ENCODE measurements at regions not wholly inside any gene's neighbourhood (a gene's known extent, or its start where the extent isn't known, plus 50 kb on each side); places are given as distances from the start of the nearest gene placed in this dataset.

DNA sequence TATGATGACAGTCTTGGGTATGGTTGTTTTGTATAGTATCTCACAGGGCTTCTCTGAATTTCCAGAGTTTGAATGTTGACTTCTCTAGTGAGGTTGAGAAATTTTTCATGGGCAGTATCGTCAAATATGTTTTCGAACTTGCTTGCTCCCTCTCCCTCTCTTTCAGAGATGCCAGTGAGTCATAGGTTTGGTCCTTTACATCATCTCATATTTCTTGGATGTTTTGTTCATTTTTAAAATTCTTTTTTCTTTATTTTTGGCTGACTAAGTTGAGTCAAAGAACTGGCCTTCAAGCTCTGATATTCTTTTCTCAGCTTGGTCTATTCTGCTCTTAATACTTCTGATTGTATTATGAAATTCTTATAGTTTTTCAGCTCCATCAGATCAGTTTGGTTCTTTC is 282.3 kb upstream of the NECTIN3 start:
- DNase-seq = peak; percentile 40

DNA sequence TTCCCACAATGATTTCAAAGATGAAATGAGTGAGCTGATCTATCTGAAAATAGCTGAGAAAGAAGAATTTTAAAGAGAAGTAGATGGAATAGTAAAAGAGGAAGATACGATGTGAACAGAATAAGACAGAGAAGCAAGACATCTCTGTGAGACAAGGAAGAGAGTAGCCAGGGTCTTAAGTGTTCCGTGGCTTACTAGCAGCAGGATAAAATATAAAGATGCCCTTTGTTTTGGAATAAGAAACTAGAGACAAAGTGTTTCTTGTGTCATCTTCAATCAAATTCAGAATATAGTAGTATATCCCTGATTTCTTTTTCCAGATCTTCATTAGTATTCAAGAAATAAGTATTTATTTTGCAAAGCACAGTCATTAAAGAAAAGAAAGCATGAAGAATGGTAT is 281.0 kb upstream of the NECTIN3 start:
- no peak for DNase-seq

DNA sequence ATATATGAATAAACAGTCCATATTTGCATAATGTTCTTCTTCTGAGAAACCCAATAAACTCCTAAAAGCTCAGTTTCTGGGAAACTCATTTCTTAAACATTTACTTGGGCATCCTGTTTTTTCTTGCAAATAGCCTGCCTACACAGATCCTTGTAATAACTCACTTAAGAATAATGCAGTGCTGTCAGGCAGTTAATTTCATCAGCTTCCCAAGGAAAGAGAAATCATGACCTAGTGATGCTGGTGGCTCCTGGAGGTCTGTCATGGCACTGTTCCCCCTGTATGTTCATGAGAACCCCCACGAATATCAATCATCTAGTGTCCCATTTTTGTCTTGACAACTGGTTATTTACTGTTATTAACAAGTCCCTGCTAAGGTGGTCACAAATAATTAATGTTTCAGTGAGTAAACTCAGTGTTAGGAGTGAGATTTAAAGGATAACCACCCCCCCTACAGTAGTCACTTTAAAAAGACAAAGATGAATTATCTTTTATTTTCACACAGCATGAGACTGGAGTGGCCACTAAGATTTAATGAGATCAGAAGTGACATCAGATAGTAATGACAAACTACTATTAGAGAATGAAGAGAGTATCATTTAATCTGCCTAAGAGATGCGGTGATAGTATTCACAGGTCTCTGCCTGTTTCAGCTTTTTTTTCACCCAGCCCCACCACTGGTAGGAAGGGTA is 279.5 kb upstream of the NECTIN3 start:
- peak; percentile 24 for DNase-seq

DNA sequence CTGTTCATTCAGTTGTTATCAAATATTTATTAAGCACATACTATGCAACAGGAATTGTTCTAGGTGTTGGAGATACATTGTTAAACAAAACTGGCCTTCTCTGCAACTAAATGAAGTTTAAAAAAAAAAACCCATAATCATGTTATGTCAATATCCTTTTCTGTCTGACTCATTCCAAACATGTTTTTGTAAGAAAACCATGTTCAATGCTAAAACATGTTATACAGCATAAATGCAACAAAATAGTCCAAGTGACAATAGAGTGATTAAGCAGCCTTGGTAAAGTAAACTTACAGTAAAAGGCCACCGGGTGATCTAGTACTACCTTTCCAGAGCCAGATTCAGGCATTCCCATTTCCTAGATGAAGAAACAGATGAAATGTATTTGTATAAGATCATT is 278.0 kb upstream of the NECTIN3 start:
- DNase-seq = no peak

DNA sequence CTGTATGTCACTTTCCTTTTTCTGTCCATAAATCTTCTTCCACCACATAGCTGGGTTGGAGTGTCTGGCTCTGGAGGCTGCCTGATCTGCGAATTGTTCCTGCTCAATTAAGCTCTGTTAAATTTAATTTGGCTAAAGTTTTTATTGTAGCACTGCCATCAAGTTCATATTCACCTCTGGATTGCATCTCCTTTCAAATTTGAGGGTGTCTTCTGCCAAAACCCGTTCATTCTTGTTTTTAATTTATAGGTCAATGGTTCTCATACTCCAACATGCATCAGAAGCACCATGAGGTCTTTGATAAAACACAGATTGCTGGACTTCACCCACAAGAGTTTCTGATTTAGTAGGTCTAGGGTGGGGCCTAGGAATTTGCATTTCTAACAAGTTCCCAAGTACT is 276.5 kb upstream of the NECTIN3 start:
- DNase-seq = no peak

DNA sequence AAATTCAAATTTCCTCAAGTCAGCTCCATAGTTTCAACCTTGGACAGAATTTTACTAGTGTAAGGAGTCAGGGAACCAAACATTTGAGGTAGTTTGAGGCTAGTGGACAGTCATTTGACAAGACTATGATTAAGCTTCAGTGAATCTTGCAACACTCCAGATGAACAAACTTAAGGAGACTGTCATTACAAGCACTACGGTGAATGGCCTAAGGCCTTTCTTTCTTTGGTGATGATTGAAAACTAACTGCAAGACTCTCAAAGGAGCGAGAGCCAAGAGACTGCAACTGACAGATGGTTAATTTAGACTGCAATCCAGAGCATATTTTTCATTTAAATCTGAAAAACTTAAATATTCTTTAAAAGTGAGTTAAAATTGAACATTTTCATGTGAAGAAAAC is 272.3 kb upstream of the NECTIN3 start:
- no peak for DNase-seq

GRCh38 chr3:110804856-110805255 is 266.8 kb upstream of the NECTIN3 start:
- DNase-seq = no peak

- DNase-seq = peak; percentile 15
Observed at GRCh38 chr3:110806924-110807323, 264.7 kb upstream of the NECTIN3 start.

GRCh38 chr3:110808630-110809029 is 263.0 kb upstream of the NECTIN3 start:
- peak; percentile 47 for DNase-seq

DNA sequence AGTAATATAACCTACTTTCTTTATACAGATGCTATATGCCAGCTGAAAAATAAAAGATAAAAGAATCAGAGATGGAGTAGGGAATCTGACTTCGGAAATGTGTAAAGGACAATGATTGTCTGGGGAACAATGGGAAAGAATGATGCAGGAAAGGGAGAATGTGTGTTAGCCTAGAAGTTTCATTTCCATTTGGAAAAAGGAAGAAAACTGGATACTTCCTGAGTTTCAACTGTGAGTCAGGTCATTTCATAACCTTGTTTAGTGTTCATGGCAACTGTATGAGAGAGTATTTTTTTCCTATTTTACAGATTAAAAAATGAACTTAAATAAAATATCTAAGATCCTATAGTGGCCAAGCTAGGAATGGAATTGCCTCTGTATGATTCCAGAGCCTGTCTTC is 261.3 kb upstream of the NECTIN3 start:
- DNase-seq = peak; percentile 25

DNA sequence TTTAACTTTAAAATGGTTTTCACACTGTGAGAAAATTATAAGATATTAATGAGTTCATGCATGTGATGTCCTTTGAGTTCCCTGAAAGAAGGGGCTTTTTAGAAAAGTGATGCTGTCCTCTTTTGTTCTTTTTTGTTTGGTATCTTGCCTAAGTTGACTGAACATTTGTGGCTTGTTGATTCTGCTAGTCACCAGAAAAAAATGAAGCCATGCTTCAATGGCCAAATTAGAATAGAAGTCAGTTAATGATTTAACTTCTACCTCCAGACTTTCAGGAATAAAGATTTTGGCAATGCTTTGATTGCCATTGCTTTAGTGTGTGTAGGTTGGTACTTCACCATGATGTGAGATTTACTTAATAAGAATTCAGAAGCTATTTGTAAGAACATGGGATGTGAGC is 260.6 kb upstream of the NECTIN3 start:
- DNase-seq = peak; percentile 43

- DNase-seq = no peak
Observed at GRCh38 chr3:110813541-110813940, 258.1 kb upstream of the NECTIN3 start.

- DNase-seq = peak; percentile 95
Observed at GRCh38 chr3:110814170-110815007, 257.2 kb upstream of the NECTIN3 start.

- peak; percentile 89 for DNase-seq
Observed at GRCh38 chr3:110815008-110815583, 256.5 kb upstream of the NECTIN3 start.

DNA sequence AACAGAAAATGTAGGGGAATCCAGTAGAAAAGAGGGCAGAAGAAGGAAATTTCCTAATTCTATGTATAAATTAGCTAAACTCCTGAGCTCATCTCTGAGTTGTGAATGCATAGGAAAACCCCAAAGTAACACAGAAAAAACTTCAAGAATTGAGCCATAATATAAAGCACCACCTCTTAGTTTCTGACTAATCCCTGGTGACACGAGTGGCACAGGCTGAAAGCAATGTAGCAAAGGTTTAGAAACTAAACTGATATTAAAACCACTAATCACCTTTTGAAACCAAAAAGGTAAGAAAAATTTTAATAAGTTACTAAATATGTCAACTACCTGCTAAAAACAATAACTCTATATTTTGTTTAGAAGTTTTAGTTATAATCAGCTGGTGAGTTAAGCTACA is 255.6 kb upstream of the NECTIN3 start:
- no peak for DNase-seq

DNA sequence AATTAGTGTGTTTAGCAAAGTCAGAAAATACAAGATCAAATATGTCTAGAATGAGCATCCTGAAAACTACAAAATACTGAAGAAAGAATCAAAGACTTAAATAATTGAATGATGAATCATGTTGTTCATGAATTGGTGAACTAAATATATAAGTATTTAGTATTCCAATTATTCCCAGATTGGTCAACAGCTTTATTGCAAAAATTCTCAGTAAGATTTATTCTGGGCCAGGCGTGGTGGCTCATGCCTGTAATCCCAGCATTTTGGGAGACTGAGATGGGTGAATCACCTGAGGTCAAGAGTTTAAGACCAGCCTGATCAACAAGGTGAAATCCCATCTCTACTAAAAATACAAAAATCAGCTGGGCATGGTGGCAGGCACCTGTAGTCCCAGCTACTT is 250.0 kb upstream of the NECTIN3 start:
- DNase-seq = peak; percentile 58

DNA sequence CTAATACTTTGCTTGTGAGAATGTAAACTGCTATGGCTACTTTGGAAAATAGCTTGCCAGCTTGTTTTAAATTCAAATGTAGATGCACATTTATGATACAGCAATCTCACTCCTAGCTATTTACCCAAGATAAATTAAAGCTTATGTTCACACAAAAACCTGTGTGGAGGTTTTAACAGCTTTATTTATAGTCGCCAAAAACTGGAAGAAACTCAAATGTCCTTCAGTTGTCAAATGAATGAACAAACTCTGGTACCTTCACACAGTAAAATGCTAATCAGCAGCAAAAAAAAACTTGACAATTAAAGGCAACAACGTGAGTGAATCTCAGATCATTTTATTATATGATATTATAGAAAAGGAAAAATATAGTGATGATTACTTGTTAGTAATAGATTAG is 248.6 kb upstream of the NECTIN3 start:
- DNase-seq = no peak

GRCh38 chr3:110846971-110847370 is 224.6 kb upstream of the NECTIN3 start:
- no peak for DNase-seq

- no peak for DNase-seq
Observed at GRCh38 chr3:110849064-110849463, 222.6 kb upstream of the NECTIN3 start.

- DNase-seq = no peak
Observed at GRCh38 chr3:110851736-110852135, 219.9 kb upstream of the NECTIN3 start.

DNA sequence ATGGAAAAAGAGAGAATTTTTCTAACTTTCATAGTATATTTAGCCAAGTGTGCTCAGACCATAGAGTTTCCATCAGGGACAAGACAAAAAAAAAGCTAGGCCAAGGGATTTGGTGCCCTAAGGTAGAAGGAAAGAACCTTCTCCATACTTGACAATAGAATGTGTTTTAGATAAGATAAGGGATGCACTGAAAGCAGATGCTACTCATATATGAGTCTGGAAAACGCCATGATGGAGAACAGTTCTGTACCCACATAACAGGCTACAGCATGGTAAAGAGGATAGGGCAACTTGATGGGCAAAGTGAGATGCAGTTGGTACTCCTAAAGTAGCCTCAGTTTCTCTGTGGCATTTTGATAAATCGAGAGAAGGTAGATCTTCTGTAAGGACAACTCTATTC is 216.4 kb upstream of the NECTIN3 start:
- DNase-seq = no peak

DNA sequence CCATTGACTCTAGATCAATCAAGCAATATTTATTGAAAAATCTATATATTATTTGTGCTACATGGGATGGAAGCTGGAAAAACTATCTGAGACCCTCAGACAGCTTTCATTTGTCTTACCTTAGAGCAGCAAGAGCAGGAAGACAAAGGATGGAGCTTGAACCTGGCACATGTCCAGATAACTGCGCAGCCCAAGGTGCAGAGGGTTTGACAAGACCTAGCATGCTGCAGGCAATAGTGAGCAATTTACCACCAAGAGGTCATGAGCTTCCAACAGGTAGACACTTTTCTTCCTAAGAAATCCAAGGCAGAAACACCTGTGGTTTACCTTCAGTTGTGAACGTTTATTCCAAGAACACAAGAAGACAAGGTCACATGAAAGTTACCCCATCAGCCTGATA is 214.7 kb upstream of the NECTIN3 start:
- DNase-seq = no peak

- no peak for DNase-seq
Observed at GRCh38 chr3:110858549-110858948, 213.1 kb upstream of the NECTIN3 start.

- peak; percentile 3 for DNase-seq
Observed at GRCh38 chr3:110859336-110859735, 212.3 kb upstream of the NECTIN3 start.
